Fibroblast of the aortic adventitia (primary cell): ENCODE measurements at regions not wholly inside any gene's neighbourhood (a gene's known extent, or its start where the extent isn't known, plus 50 kb on each side); places are given as distances from the start of the nearest gene placed in this dataset.
"Not testable (repeated sequence)": the region's sequence is repeated elsewhere in the genome, so short reads cannot be mapped to it uniquely, and the experiment has no call there.

Experiments
- DNase-seq: peaks from one replicate; pipeline ENCODE4 v3.0.0-alpha.2; 2010; ENCODE audit warnings: low read depth
- H3K4me3 ChIP-seq: 2 replicates; pipeline ENCODE4 v1.5.1; 2011; ENCODE audit warnings: low read depth, mild to moderate bottlenecking, control low read depth, low read length, moderate library complexity
- CTCF ChIP-seq: IDR thresholded peaks from 2 replicates; pipeline ENCODE4 v1.5.1; 2011; ENCODE audit warnings: mild to moderate bottlenecking, low read length, control low read depth, inconsistent platforms; ENCODE audit not compliant: insufficient read depth

DNA sequence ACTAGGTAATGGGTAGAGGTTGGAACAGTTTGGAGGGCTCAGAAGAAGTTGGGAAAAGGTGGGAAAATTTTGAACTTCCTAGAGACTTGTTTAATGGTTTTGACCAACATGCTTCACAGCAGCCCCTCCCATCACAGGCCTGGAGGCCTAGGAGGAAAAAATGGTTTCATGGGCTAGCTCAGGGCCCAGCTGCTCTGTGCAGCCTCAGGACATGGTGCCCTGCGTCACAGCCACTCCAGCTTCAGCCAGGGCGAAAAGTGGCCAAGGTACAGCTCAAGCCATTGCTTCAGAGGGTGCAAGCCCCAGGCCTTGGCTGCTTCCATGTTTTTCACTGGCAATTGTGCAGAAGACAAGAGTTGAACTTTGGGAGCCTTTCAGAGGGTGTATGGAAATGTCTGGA, 453.7 kb downstream of the LRRC70 start:
- no peak for DNase-seq
- no peak for TF ChIP-seq CTCF
- H3K4me3 ChIP-seq, result no peak overlapping the region

DNA sequence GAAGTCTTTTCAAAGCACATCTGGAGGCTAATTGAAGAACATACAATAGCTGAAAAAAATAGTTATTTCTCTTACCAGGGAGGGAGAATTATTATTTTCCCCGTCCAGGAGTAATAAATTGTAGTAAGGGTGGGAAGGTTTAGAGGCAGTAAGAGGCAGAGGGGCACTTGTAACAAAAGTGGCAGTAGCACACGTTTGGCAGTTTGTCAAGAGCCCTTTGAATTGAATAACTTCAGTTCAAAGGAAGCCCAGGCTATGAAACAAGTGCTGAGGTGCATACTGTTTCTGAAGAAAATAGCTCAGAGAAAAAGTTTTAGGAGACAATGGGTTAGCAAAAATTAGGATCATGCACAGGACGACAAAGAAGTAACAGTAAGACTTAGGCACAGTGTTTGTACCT, 451.3 kb downstream of the LRRC70 start:
- no peak overlapping the region for H3K4me3 ChIP-seq
- DNase-seq, result no peak
- TF ChIP-seq CTCF, result no peak

DNA sequence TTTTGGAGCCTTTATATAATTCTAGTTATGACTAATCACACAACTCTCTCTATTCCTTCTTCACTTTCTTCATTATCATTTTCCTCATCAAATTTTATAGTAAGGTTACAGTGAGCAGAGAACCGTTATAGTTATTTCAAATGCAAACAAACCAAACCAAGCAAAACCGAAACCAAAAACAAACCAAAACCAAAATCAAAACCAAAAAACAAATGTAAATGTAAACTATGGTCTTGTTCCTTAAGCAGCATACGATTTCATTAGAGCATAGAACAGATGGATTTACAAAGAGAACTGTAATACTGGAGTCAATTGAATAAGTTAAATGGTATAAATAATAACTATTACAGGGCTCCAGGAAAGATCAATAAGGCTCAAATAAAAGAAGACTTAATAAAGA, 447.1 kb downstream of the LRRC70 start:
- DNase-seq, result no peak
- no peak overlapping the region for H3K4me3 ChIP-seq
- TF ChIP-seq CTCF, result no peak

DNA sequence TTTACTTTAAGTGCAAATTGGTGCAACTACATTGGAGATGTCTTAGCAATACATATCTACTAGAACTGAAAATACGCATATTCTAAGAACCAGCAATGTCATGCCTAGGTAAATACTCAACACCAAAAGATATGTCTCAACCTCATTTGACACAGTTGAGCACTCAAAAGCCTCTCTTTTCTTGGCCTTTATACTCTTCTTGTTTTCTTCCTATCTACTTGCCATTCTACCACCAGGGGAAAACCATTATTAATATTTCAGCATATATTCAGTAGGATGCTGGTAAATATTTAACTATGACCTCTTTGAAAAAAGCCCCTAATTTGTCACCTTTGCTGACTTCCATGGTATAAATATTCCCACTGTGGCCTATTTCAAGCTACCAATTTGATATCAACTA, 443.8 kb downstream of the LRRC70 start:
- H3K4me3 ChIP-seq, result no peak overlapping the region
- DNase-seq, result no peak
- TF ChIP-seq CTCF, result no peak

- no peak for DNase-seq
- no peak overlapping the region for H3K4me3 ChIP-seq
- no peak for TF ChIP-seq CTCF
Measured at GRCh38 chr5:63011158-63011557, 432.5 kb downstream of the LRRC70 start.

GRCh38 chr5:63008195-63008594, 429.6 kb downstream of the LRRC70 start:
- H3K4me3 ChIP-seq, result no peak overlapping the region
- TF ChIP-seq CTCF, result no peak
- DNase-seq, result no peak

GRCh38 chr5:62994842-62995241, 416.2 kb downstream of the LRRC70 start:
- not testable (repeated sequence) for H3K4me3 ChIP-seq, DNase-seq
